Ascending aorta (tissue), 2 donors: ENCODE measurements at regions not wholly inside any gene's neighbourhood (a gene's known extent, or its start where the extent isn't known, plus 50 kb on each side); places are given as distances from the start of the nearest gene placed in this dataset.

Experiments
- DNase-seq, 2 donors: peaks; one replicate each; pipeline ENCODE4 v3.0.0-alpha.2; 2019; ENCODE audit warnings: low spot score in 2 of 2
- H3K27ac ChIP-seq, 2 donors: fragments of 200-600 bp; sonication (generic); one replicate each; pipeline ENCODE4 v1.5.1; 2016 to 2017; ENCODE audit warnings: mild to moderate bottlenecking in 1 of 2
- H3K27me3 ChIP-seq: fragments of 200-600 bp; sonication (generic); one replicate; pipeline ENCODE4 v1.5.1; 2017
- H3K36me3 ChIP-seq, 2 donors: fragments of 200-600 bp; sonication (generic); one replicate each; pipeline ENCODE4 v1.5.1; 2016
- H3K4me1 ChIP-seq, 2 donors: fragments of 200-600 bp; sonication (generic); one replicate each; pipeline ENCODE4 v1.5.1; 2016 to 2017; ENCODE audit warnings: mild to moderate bottlenecking in 1 of 2
- H3K4me3 ChIP-seq, 2 donors: fragments of 200-600 bp; sonication (generic); one replicate each; pipeline ENCODE4 v1.5.1; 2016 to 2017; ENCODE audit warnings: mild to moderate bottlenecking in 1 of 2
- H3K9me3 ChIP-seq, 2 donors: fragments of 200-600 bp; sonication (generic); one replicate each; pipeline ENCODE4 v1.5.1; 2016
- intact Hi-C: fragments of 100-400 bp; cut with DNase I; formaldehyde crosslinking; loops from one replicate; pipeline ENCODE4 v1.15.1; 2023
- TF ChIP-seq, protein P1 (sequence below), 3 experiments: fragments of 200-600 bp in 2 of 3; fragments of 450-650 bp in 1 of 3; sonication (generic) in 2 of 3; IDR thresholded peaks; one replicate each; pipeline ENCODE4 v1.5.1; 2016 to 2019; ENCODE audit warnings: antibody characterized with exemption in 3 of 3, mild to moderate bottlenecking in 1 of 3, moderate library complexity in 1 of 3

- no peaks in the 10 kb centered on the region for H3K27me3 ChIP-seq
- no peak overlapping the region for H3K27ac ChIP-seq
- intact Hi-C loops = loop anchor here (5.0 kb wide), 1 partner anchor 743 kb away; no protein-coding TSS in a partner anchor
- DNase-seq = no peak
- H3K9me3 ChIP-seq = no peaks in the 10 kb centered on the region
- H3K4me3 ChIP-seq = no peak overlapping the region
- H3K4me1 ChIP-seq = peaks cover 0 to 12% of the 10 kb centered on the region in 2 donors
- no peaks in the 10 kb centered on the region for H3K36me3 ChIP-seq
- TF ChIP-seq, protein P1, sequence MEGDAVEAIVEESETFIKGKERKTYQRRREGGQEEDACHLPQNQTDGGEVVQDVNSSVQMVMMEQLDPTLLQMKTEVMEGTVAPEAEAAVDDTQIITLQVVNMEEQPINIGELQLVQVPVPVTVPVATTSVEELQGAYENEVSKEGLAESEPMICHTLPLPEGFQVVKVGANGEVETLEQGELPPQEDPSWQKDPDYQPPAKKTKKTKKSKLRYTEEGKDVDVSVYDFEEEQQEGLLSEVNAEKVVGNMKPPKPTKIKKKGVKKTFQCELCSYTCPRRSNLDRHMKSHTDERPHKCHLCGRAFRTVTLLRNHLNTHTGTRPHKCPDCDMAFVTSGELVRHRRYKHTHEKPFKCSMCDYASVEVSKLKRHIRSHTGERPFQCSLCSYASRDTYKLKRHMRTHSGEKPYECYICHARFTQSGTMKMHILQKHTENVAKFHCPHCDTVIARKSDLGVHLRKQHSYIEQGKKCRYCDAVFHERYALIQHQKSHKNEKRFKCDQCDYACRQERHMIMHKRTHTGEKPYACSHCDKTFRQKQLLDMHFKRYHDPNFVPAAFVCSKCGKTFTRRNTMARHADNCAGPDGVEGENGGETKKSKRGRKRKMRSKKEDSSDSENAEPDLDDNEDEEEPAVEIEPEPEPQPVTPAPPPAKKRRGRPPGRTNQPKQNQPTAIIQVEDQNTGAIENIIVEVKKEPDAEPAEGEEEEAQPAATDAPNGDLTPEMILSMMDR (IDR thresholded peaks at IDR 0.05) = no peak
Observed at GRCh38 chr15:36495456-36495991, 83.9 kb upstream of the CDIN1 start.

GRCh38 chr15:36497901-36498300, 81.5 kb upstream of the CDIN1 start:
- Histone ChIP-seq H3K4me1 (peaks cover 0 to 12% of the 10 kb centered on the region in 2 donors), H3K9me3 (no peaks in the 10 kb centered on the region), H3K27ac (no peak overlapping the region), H3K27me3 (no peaks in the 10 kb centered on the region), H3K4me3 (peak overlapping the region; percentile 2 to 13), H3K36me3 (no peaks in the 10 kb centered on the region)
- intact Hi-C loops = loop anchor here (5.0 kb wide), 1 partner anchor 746 kb away; no protein-coding TSS in a partner anchor
- TF ChIP-seq, protein P1 (IDR thresholded peaks at IDR 0.05) = no peak
- DNase-seq = no peak

GRCh38 chr15:36498401-36498800, 81.0 kb upstream of the CDIN1 start:
- DNase-seq = no peak
- Histone ChIP-seq H3K27ac (no peak overlapping the region), H3K4me3 (peak overlapping the region; percentile 2 to 13), H3K9me3 (no peaks in the 10 kb centered on the region), H3K27me3 (no peaks in the 10 kb centered on the region), H3K36me3 (no peaks in the 10 kb centered on the region), H3K4me1 (peaks cover 0 to 12% of the 10 kb centered on the region in 2 donors)
- intact Hi-C loops = loop anchor here (5.0 kb wide), 1 partner anchor 746 kb away; no protein-coding TSS in a partner anchor
- TF ChIP-seq, protein P1 (IDR thresholded peaks at IDR 0.05) = no peak

DNA sequence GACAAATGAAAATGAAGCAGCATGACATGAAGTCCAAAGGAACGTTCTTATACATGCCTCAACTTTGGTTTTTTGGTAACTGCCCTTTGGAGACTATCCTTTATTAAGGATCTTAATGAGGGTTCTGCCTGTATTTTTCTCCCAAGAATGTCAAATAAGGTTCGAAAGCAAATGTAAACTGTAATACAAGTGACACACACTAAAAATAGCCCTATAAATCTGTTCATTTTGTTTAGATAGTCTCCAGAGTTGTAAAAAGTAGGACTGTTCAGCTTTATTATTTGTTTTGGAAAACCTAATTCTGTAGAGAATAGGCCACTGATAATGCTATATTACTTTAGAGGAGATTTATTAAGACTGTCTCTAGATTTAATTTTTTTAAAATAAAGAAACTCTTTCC, 80.5 kb upstream of the CDIN1 start:
- H3K27me3 ChIP-seq = no peaks in the 10 kb centered on the region
- peaks cover 0 to 12% of the 10 kb centered on the region in 2 donors for H3K4me1 ChIP-seq
- no peaks in the 10 kb centered on the region for H3K9me3 ChIP-seq
- no peak for DNase-seq
- intact Hi-C loops = loop anchor here (5.0 kb wide), 1 partner anchor 747 kb away; no protein-coding TSS in a partner anchor
- no peaks in the 10 kb centered on the region for H3K36me3 ChIP-seq
- TF ChIP-seq, protein P1 (IDR thresholded peaks at IDR 0.05) = no peak
- no peak overlapping the region for H3K4me3 ChIP-seq
- no peak overlapping the region for H3K27ac ChIP-seq

- no peaks in the 10 kb centered on the region for H3K27me3 ChIP-seq
- H3K4me3 ChIP-seq = peak overlapping the region in 1 of 2 donors; percentile 4
- DNase-seq = no peak
- TF ChIP-seq, protein P1 (IDR thresholded peaks at IDR 0.05) = no peak
- peak overlapping the region in 1 of 2 donors; percentile 28 for H3K27ac ChIP-seq
- peaks cover 0 to 12% of the 10 kb centered on the region in 2 donors for H3K4me1 ChIP-seq
- no peaks in the 10 kb centered on the region for H3K36me3 ChIP-seq
- intact Hi-C loops = loop anchor here (5.0 to 10.0 kb wide), 4 partner anchors 383 to 985 kb away; no protein-coding TSS in a partner anchor
- H3K9me3 ChIP-seq = no peaks in the 10 kb centered on the region
Observed at GRCh38 chr15:36499412-36500389, 79.7 kb upstream of the CDIN1 start.
